SK-N-SH treated with all-trans-retinoic acid at 6 μM for 48 hours (cell line): ENCODE measurements at regions not wholly inside any gene's neighbourhood (a gene's known extent, or its start where the extent isn't known, plus 50 kb on each side); places are given as distances from the start of the nearest gene placed in this dataset.

Experiments used
- ATAC-seq: fragments of 200-7000 bp; cut with Tn5 transposase; 3 replicates; pipeline ENCODE4 v1.9.1; 2020; ENCODE audit warnings: mild to moderate bottlenecking, moderate library complexity
- ARNTL ChIP-seq: fragments of 450-650 bp; formaldehyde crosslinking; IDR thresholded peaks from 2 replicates; pipeline ENCODE4 v1.5.0; 2020; ENCODE audit warnings: low read depth, mild to moderate bottlenecking, moderate library complexity, borderline replicate concordance
- CREB5 ChIP-seq: fragments of 250-450 bp; sonication (Bioruptor Pico); IDR thresholded peaks from 2 replicates; pipeline ENCODE4 v1.5.1; 2020; ENCODE audit warnings: low read depth, mild to moderate bottlenecking, moderate library complexity
- CSDC2 ChIP-seq: fragments of 250-450 bp; sonication (Bioruptor Pico); IDR thresholded peaks from 2 replicates; pipeline ENCODE4 v1.5.0; 2020; ENCODE audit warnings: mild to moderate bottlenecking, moderate library complexity
- CSRNP3 ChIP-seq: fragments of 250-450 bp; sonication (Bioruptor Pico); IDR thresholded peaks from 2 replicates; pipeline ENCODE4 v1.5.1; 2021; ENCODE audit warnings: mild to moderate bottlenecking, moderate library complexity
- ESRRG ChIP-seq: fragments of 250-450 bp; sonication (Bioruptor Pico); IDR thresholded peaks from 2 replicates; pipeline ENCODE4 v1.6.1; 2021; ENCODE audit warnings: mild to moderate bottlenecking
- GLIS3 ChIP-seq: fragments of 250-450 bp; sonication (Bioruptor Pico); IDR thresholded peaks from 2 replicates; pipeline ENCODE4 v1.5.0; 2020; ENCODE audit warnings: mild to moderate bottlenecking, moderate library complexity
- ISL1 ChIP-seq: fragments of 250-450 bp; sonication (Bioruptor Pico); IDR thresholded peaks from 2 replicates; pipeline ENCODE4 v2.1.2; 2022; ENCODE audit warnings: mild to moderate bottlenecking, moderate library complexity
- OSR1 ChIP-seq: fragments of 250-450 bp; sonication (Bioruptor Pico); IDR thresholded peaks from 2 replicates; pipeline ENCODE4 v1.8.0; 2022; ENCODE audit warnings: moderate library complexity, mild to moderate bottlenecking, inconsistent platforms
- PATZ1 ChIP-seq: fragments of 250-450 bp; sonication (Bioruptor Pico); IDR thresholded peaks from 2 replicates; pipeline ENCODE4 v1.8.0; 2020; ENCODE audit warnings: mild to moderate bottlenecking, moderate library complexity, borderline replicate concordance
- POU6F1 ChIP-seq: fragments of 250-450 bp; sonication (Bioruptor Pico); IDR thresholded peaks from 2 replicates; pipeline ENCODE4 v1.8.0; 2021; ENCODE audit warnings: low read depth, mild to moderate bottlenecking, moderate library complexity, borderline replicate concordance
- PPARA ChIP-seq: fragments of 250-450 bp; sonication (Bioruptor Pico); IDR thresholded peaks from 2 replicates; pipeline ENCODE4 v1.5.0; 2020; ENCODE audit warnings: mild to moderate bottlenecking, borderline replicate concordance
- RARB ChIP-seq: fragments of 250-450 bp; sonication (Bioruptor Pico); IDR thresholded peaks from 2 replicates; pipeline ENCODE4 v1.8.0; 2021; ENCODE audit warnings: mild to moderate bottlenecking, moderate library complexity
- SNAI2 ChIP-seq: fragments of 250-450 bp; sonication (Bioruptor Pico); IDR thresholded peaks from 2 replicates; pipeline ENCODE4 v1.5.0; 2020; ENCODE audit warnings: mild to moderate bottlenecking, moderate library complexity
- TCF4 ChIP-seq: fragments of 250-450 bp; sonication (Bioruptor Pico); IDR thresholded peaks from 2 replicates; pipeline ENCODE4 v1.8.0; 2021; ENCODE audit warnings: mild to moderate bottlenecking, moderate library complexity, borderline replicate concordance
- TOX ChIP-seq: fragments of 250-450 bp; sonication (Bioruptor Pico); IDR thresholded peaks from 2 replicates; pipeline ENCODE4 v1.8.0; 2021; ENCODE audit warnings: mild to moderate bottlenecking, moderate library complexity, borderline replicate concordance
- TSHZ2 ChIP-seq: fragments of 250-450 bp; sonication (Bioruptor Pico); IDR thresholded peaks from 2 replicates; pipeline ENCODE4 v1.5.0; 2020; ENCODE audit warnings: mild to moderate bottlenecking, moderate library complexity
- ZC3H10 ChIP-seq: fragments of 250-450 bp; sonication (Bioruptor Pico); IDR thresholded peaks from 2 replicates; pipeline ENCODE4 v1.5.1; 2021; ENCODE audit warnings: mild to moderate bottlenecking, moderate library complexity
- ZFP3 ChIP-seq: fragments of 250-450 bp; sonication (Bioruptor Pico); IDR thresholded peaks from 2 replicates; pipeline ENCODE4 v1.5.0; 2020; ENCODE audit warnings: mild to moderate bottlenecking, moderate library complexity
- ZFP30 ChIP-seq: fragments of 450-650 bp; formaldehyde crosslinking; IDR thresholded peaks from 2 replicates; pipeline ENCODE4 v1.5.0; 2022; ENCODE audit warnings: mild to moderate bottlenecking, moderate library complexity
- ZNF565 ChIP-seq: fragments of 450-650 bp; formaldehyde crosslinking; conservative IDR thresholded peaks from 2 replicates; pipeline ENCODE4 v1.5.0; 2020; ENCODE audit warnings: low read depth, mild to moderate bottlenecking, moderate library complexity
- ZNF70 ChIP-seq: fragments of 450-650 bp; formaldehyde crosslinking; IDR thresholded peaks from 2 replicates; pipeline ENCODE4 v1.5.0; 2020; ENCODE audit warnings: mild to moderate bottlenecking, moderate library complexity
- ZNF8 ChIP-seq: fragments of 450-650 bp; formaldehyde crosslinking; IDR thresholded peaks from 2 replicates; pipeline ENCODE4 v1.5.0; 2020; ENCODE audit warnings: mild to moderate bottlenecking, moderate library complexity

- no peak for TF ChIP-seq SNAI2 (CRISPR knock-in tag)
- no peak for TF ChIP-seq CREB5
- no peak for TF ChIP-seq ZNF565
- TF ChIP-seq TSHZ2 (CRISPR knock-in tag), result no peak
- no peak for TF ChIP-seq POU6F1
- TF ChIP-seq GLIS3, result no peak
- no peak for TF ChIP-seq OSR1 (CRISPR knock-in tag)
- no peak for TF ChIP-seq ZNF8 (CRISPR knock-in tag)
- no peak for TF ChIP-seq ARNTL
- no peak for TF ChIP-seq RARB (CRISPR knock-in tag)
- no peak for TF ChIP-seq TCF4 (CRISPR knock-in tag)
- TF ChIP-seq ZFP3 (CRISPR knock-in tag), result no peak
- TF ChIP-seq CSDC2, result no peak
- TF ChIP-seq ESRRG, result no peak
- TF ChIP-seq ZNF70 (CRISPR knock-in tag), result no peak
- no peak for TF ChIP-seq CSRNP3 (CRISPR knock-in tag)
- TF ChIP-seq ZFP30 (CRISPR knock-in tag), result no peak
- TF ChIP-seq PPARA (CRISPR knock-in tag), result no peak
- no peak for TF ChIP-seq ISL1
- no peak for TF ChIP-seq ZC3H10
- ATAC-seq, result no peak
Measured at GRCh38 chr5:58191443-58191842, 268.4 kb downstream of the PLK2 start.

- ATAC-seq, result peak; percentile 88
- TF ChIP-seq ZNF8 (CRISPR knock-in tag) (no peak), ZFP30 (CRISPR knock-in tag) (no peak), TOX (CRISPR knock-in tag) (no peak), GLIS3 (peak; percentile 85; the same call in 1 of the 2 replicates), ARNTL (no peak), ZFP3 (CRISPR knock-in tag) (no peak), CSDC2 (peak; percentile 83), PPARA (CRISPR knock-in tag) (no peak), TCF4 (CRISPR knock-in tag) (no peak), ZNF565 (no peak), SNAI2 (CRISPR knock-in tag) (peak; percentile 59; the same call in 1 of the 2 replicates), ISL1 (peak; percentile 85), ESRRG (no peak), POU6F1 (0 out of 2 replicates have a peak, but pooled peaks have one; percentile 50), OSR1 (CRISPR knock-in tag) (no peak), ZC3H10 (no peak), PATZ1 (CRISPR knock-in tag) (no peak), CSRNP3 (CRISPR knock-in tag) (no peak), CREB5 (peak; percentile 61; the same call in 1 of the 2 replicates)
Measured at GRCh38 chr5:58188262-58188651, 271.6 kb downstream of the PLK2 start.
